Cardiac muscle cell (in vitro differentiated cells and primary cell): ENCODE measurements at regions not wholly inside any gene's neighbourhood (a gene's known extent, or its start where the extent isn't known, plus 50 kb on each side); places are given as distances from the start of the nearest gene placed in this dataset.
A peak's percentile ranks its signal among the peaks of the same experiment; 100 is the strongest.

Experiments
- DNase-seq, 2 donors: peaks; one replicate each; pipeline versions ENCODE4 v3.0.0 to v3.0.0-alpha.2; 2010 to 2017; ENCODE audit warnings: low read depth in 1 of 2, low spot score in 1 of 2
- H3K27ac ChIP-seq: fragments of 200-600 bp; sonication (generic); 2 replicates; pipeline ENCODE4 v1.5.1; 2016
- H3K27me3 ChIP-seq: fragments of 200-600 bp; sonication (generic); 2 replicates; pipeline ENCODE4 v1.6.0; 2016; ENCODE audit warnings: control low read depth
- H3K36me3 ChIP-seq: fragments of 200-600 bp; sonication (generic); 2 replicates; pipeline ENCODE4 v1.5.1; 2016; ENCODE audit warnings: control low read depth
- H3K4me1 ChIP-seq: fragments of 200-600 bp; sonication (generic); 2 replicates; pipeline ENCODE4 v1.8.1; 2017; ENCODE audit warnings: low read depth, mild to moderate bottlenecking, mixed run types
- H3K4me3 ChIP-seq: fragments of 200-600 bp; sonication (generic); 2 replicates; pipeline ENCODE4 v1.5.1; 2016; ENCODE audit warnings: mild to moderate bottlenecking
- H3K9me3 ChIP-seq: fragments of 200-600 bp; sonication (generic); 2 replicates; pipeline ENCODE4 v1.5.1; 2017; ENCODE audit warnings: low read depth, mild to moderate bottlenecking, control low read depth
- TF ChIP-seq, protein P1 (sequence below): IDR thresholded peaks from 2 replicates; pipeline ENCODE4 v1.5.1; 2012; ENCODE audit warnings: low read depth, mild to moderate bottlenecking, low read length

DNA sequence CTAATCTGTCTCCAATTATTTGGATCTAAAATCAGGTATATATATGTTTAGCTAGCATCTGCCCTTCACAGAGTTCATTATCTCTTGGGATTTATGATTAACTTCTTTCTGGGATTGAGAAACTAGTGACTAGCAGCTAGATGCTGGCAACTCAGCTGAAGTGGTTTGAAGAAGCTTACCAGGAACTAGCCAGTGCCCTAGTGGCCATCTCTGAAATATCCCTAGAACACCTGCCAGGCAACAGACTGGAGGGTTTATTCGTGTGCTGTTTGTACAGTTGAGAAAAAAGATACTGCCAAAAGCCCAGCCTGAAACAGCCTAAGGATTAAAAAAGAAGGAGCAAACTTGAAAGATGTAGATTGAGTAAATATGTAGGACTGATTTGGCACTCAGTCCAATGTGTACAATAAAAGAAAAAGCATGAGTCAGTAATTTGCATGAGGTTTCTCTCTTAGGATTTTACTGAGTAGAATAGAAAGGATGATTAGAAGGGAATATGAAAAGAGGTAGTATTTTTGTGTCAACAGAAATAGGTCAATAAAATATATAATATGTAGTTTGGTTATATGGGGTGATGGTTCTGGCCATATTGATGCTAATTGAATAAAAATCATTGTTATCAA is 1144.6 kb upstream of the ADGRL2 start:
- DNase-seq = peak in 1 of 2 donors; percentile 49
- Histone ChIP-seq H3K4me1 (no peaks in the 10 kb centered on the region), H3K4me3 (no peak overlapping the region), H3K36me3 (no peaks in the 10 kb centered on the region), H3K9me3 (no peaks in the 10 kb centered on the region), H3K27ac (no peak overlapping the region), H3K27me3 (no peaks in the 10 kb centered on the region)
- TF ChIP-seq, protein P1, sequence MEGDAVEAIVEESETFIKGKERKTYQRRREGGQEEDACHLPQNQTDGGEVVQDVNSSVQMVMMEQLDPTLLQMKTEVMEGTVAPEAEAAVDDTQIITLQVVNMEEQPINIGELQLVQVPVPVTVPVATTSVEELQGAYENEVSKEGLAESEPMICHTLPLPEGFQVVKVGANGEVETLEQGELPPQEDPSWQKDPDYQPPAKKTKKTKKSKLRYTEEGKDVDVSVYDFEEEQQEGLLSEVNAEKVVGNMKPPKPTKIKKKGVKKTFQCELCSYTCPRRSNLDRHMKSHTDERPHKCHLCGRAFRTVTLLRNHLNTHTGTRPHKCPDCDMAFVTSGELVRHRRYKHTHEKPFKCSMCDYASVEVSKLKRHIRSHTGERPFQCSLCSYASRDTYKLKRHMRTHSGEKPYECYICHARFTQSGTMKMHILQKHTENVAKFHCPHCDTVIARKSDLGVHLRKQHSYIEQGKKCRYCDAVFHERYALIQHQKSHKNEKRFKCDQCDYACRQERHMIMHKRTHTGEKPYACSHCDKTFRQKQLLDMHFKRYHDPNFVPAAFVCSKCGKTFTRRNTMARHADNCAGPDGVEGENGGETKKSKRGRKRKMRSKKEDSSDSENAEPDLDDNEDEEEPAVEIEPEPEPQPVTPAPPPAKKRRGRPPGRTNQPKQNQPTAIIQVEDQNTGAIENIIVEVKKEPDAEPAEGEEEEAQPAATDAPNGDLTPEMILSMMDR = no peak

DNA sequence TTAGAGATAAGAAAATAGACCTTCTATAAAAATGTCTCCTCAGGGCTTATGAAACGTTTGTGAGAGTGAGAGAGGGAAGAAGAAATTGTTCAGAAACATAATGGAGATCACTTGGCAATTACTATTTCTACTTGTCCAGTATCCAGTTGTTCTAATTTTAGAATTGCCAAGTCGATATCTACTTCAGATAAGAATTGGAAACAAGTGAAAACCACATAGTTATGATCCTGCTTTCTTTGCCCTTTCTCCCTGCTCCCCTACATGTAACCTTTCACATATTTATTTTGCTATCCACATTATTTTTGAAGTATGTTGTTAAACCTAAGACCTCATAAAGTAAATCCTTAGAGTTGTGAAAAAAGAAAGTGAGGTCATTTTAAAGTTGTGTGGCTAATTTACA is 1154.7 kb upstream of the ADGRL2 start:
- Histone ChIP-seq H3K9me3 (no peaks in the 10 kb centered on the region), H3K27me3 (no peaks in the 10 kb centered on the region), H3K27ac (no peak overlapping the region), H3K4me3 (no peak overlapping the region), H3K4me1 (no peaks in the 10 kb centered on the region), H3K36me3 (no peaks in the 10 kb centered on the region)
- TF ChIP-seq, protein P1 = no peak
- no peak for DNase-seq

- Histone ChIP-seq H3K27ac (no peak overlapping the region), H3K4me1 (no peaks in the 10 kb centered on the region), H3K9me3 (no peaks in the 10 kb centered on the region), H3K27me3 (no peaks in the 10 kb centered on the region), H3K36me3 (no peaks in the 10 kb centered on the region), H3K4me3 (no peak overlapping the region)
- TF ChIP-seq, protein P1 = no peak
- no peak for DNase-seq
Observed at GRCh38 chr1:80645621-80646020, 1155.1 kb upstream of the ADGRL2 start.

DNA sequence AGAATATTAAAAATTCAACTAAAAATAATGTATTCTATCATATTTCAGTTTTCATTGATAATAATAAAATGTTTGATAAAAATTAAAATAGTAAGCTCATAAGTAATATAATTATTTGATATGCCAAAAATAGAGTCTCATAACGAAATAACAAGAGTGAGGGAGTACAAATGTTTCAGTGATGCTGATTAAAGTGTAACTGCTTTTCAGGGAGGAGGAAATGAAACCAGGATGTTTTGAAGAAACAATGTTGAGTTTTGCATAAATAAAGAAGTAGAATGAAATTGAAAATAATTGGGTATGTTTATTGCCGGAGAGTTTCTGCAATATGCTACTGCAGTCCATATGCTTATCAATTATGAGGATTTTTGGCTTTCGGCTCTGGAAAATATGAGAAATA is 1159.8 kb upstream of the ADGRL2 start:
- Histone ChIP-seq H3K9me3 (no peaks in the 10 kb centered on the region), H3K4me1 (no peaks in the 10 kb centered on the region), H3K36me3 (no peaks in the 10 kb centered on the region), H3K27me3 (no peaks in the 10 kb centered on the region), H3K27ac (no peak overlapping the region), H3K4me3 (no peak overlapping the region)
- TF ChIP-seq, protein P1 = no peak
- no peak for DNase-seq

- H3K4me3 ChIP-seq = no peak overlapping the region
- no peaks in the 10 kb centered on the region for H3K36me3 ChIP-seq
- no peak overlapping the region for H3K27ac ChIP-seq
- H3K9me3 ChIP-seq = no peaks in the 10 kb centered on the region
- TF ChIP-seq, protein P1 = no peak
- no peak for DNase-seq
- no peaks in the 10 kb centered on the region for H3K4me1 ChIP-seq
- H3K27me3 ChIP-seq = no peaks in the 10 kb centered on the region
Observed at GRCh38 chr1:80639777-80640533, 1160.8 kb upstream of the ADGRL2 start.
